ENCODE measurements at regions not wholly inside any gene's neighbourhood (a gene's known extent, or its start where the extent isn't known, plus 50 kb on each side); places are given as distances from the start of the nearest gene placed in this dataset.

- Histone ChIP-seq H4K20me1 (ENCODE audit: insufficient read depth, low read length) (no peaks in the 10 kb centered on the region), H3K9me2 (ENCODE audit: low read depth, low read length) (no peaks in the 10 kb centered on the region), H3K27ac (ENCODE audit: low read depth, low read length, poor library complexity, severe bottlenecking) (no peak overlapping the region), H3K9me3 (ENCODE audit: low read length) (no peaks in the 10 kb centered on the region), H3K27me3 (ENCODE audit: insufficient read depth, low read length) (no peaks in the 10 kb centered on the region), H3K9ac (ENCODE audit: low read length) (no peak overlapping the region), H3F3A (ENCODE audit: insufficient read depth, low read length) (no peaks in the 10 kb centered on the region), H3K36me3 (ENCODE audit: insufficient read depth, low read length) (no peaks in the 10 kb centered on the region), H3K79me2 (ENCODE audit: insufficient read depth, low read length) (no peaks in the 10 kb centered on the region), H3K4me2 (ENCODE audit: low read length) (no peak overlapping the region), H3K4me1 (ENCODE audit: insufficient read depth, low read length, severe bottlenecking) (no peaks in the 10 kb centered on the region), H3K4me3 (ENCODE audit: low read depth, low read length, poor library complexity, severe bottlenecking) (no peak overlapping the region), H2AFZ (ENCODE audit: low read length) (no peak overlapping the region)
- no peak for TF ChIP-seq EZH2 (IDR thresholded peaks at IDR 0.05; ENCODE audit: borderline replicate concordance, low read length)
- TF ChIP-seq, protein P1, sequence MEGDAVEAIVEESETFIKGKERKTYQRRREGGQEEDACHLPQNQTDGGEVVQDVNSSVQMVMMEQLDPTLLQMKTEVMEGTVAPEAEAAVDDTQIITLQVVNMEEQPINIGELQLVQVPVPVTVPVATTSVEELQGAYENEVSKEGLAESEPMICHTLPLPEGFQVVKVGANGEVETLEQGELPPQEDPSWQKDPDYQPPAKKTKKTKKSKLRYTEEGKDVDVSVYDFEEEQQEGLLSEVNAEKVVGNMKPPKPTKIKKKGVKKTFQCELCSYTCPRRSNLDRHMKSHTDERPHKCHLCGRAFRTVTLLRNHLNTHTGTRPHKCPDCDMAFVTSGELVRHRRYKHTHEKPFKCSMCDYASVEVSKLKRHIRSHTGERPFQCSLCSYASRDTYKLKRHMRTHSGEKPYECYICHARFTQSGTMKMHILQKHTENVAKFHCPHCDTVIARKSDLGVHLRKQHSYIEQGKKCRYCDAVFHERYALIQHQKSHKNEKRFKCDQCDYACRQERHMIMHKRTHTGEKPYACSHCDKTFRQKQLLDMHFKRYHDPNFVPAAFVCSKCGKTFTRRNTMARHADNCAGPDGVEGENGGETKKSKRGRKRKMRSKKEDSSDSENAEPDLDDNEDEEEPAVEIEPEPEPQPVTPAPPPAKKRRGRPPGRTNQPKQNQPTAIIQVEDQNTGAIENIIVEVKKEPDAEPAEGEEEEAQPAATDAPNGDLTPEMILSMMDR (IDR thresholded peaks at IDR 0.05; ENCODE audit: low read length): no peak
These were observed 231.9 kb upstream of the TUT7 start for GRCh38 chr9:86586144-86586494.

DNA sequence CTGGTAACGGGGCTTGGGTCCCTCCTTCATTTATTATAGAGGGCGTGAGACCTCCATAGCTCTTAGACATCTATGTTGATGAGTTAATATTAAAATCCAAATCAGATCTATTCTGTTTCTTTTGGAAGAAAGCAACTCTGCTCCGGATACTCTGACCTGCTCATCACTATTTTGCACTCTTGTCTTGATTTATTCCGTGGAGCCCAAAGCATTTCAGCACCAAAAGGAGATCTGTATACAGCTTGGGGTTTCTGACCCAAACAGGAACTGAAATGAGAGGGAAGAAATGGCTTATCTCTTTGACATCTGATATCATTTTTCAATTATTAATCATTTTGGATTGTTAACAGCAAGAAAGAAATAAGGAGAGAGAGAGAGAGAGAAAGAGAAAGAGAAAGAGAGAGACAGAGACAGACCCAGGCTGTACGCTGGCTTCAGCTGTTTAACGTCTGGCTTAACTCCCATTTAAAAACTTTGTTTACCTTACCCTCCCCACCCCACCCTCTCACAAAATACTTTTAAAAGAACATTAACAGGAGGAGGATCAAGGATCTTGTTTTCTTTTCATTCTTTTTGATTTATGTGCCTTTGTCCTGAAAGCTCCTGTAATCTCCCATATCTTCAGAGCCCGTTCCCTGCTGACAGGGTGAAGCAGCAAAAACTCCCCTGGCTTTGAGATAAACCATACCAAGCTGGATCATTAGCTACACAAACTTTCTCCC is 231.4 kb upstream of the TUT7 start:
- H3K9me2 ChIP-seq (ENCODE audit: low read depth, low read length): no peaks in the 10 kb centered on the region
- no peak overlapping the region for H3K4me3 ChIP-seq (ENCODE audit: low read depth, low read length, poor library complexity, severe bottlenecking)
- H3K9ac ChIP-seq (ENCODE audit: low read length): no peak overlapping the region
- H3K27ac ChIP-seq (ENCODE audit: low read depth, low read length, poor library complexity, severe bottlenecking): no peak overlapping the region
- no peak overlapping the region for H2AFZ ChIP-seq (ENCODE audit: low read length)
- no peaks in the 10 kb centered on the region for H3K9me3 ChIP-seq (ENCODE audit: low read length)
- no peaks in the 10 kb centered on the region for H3K27me3 ChIP-seq (ENCODE audit: insufficient read depth, low read length)
- H3K4me2 ChIP-seq (ENCODE audit: low read length): no peak overlapping the region
- no peaks in the 10 kb centered on the region for H3K36me3 ChIP-seq (ENCODE audit: insufficient read depth, low read length)
- H3F3A ChIP-seq (ENCODE audit: insufficient read depth, low read length): no peaks in the 10 kb centered on the region
- H3K4me1 ChIP-seq (ENCODE audit: insufficient read depth, low read length, severe bottlenecking): no peaks in the 10 kb centered on the region
- H4K20me1 ChIP-seq (ENCODE audit: insufficient read depth, low read length): no peaks in the 10 kb centered on the region
- H3K79me2 ChIP-seq (ENCODE audit: insufficient read depth, low read length): no peaks in the 10 kb centered on the region
- TF ChIP-seq, protein P1 (IDR thresholded peaks at IDR 0.05; ENCODE audit: low read length): no peak
- no peak for TF ChIP-seq EZH2 (IDR thresholded peaks at IDR 0.05; ENCODE audit: borderline replicate concordance, low read length)

- Histone ChIP-seq H3K9ac (ENCODE audit: low read length) (no peak overlapping the region), H3K9me2 (ENCODE audit: low read depth, low read length) (no peaks in the 10 kb centered on the region), H3K27ac (ENCODE audit: low read depth, low read length, poor library complexity, severe bottlenecking) (no peak overlapping the region), H3K4me3 (ENCODE audit: low read depth, low read length, poor library complexity, severe bottlenecking) (no peak overlapping the region), H2AFZ (ENCODE audit: low read length) (no peak overlapping the region), H3F3A (ENCODE audit: insufficient read depth, low read length) (no peaks in the 10 kb centered on the region), H3K4me2 (ENCODE audit: low read length) (no peak overlapping the region), H3K79me2 (ENCODE audit: insufficient read depth, low read length) (no peaks in the 10 kb centered on the region), H3K4me1 (ENCODE audit: insufficient read depth, low read length, severe bottlenecking) (no peaks in the 10 kb centered on the region), H3K9me3 (ENCODE audit: low read length) (no peaks in the 10 kb centered on the region), H3K27me3 (ENCODE audit: insufficient read depth, low read length) (no peaks in the 10 kb centered on the region), H3K36me3 (ENCODE audit: insufficient read depth, low read length) (no peaks in the 10 kb centered on the region), H4K20me1 (ENCODE audit: insufficient read depth, low read length) (no peaks in the 10 kb centered on the region)
- TF ChIP-seq, protein P1 (IDR thresholded peaks at IDR 0.05; ENCODE audit: low read length): no peak
- no peak for TF ChIP-seq EZH2 (IDR thresholded peaks at IDR 0.05; ENCODE audit: borderline replicate concordance, low read length)
These were observed 226.5 kb upstream of the TUT7 start for GRCh38 chr9:86580688-86581087.

Measured in OCI-LY1 (cell line).